ENCODE measurements at regions not wholly inside any gene's neighbourhood (a gene's known extent, or its start where the extent isn't known, plus 50 kb on each side); places are given as distances from the start of the nearest gene placed in this dataset.
"Not testable (repeated sequence)": the region's sequence is repeated elsewhere in the genome, so short reads cannot be mapped to it uniquely, and the experiment has no call there.

DNA sequence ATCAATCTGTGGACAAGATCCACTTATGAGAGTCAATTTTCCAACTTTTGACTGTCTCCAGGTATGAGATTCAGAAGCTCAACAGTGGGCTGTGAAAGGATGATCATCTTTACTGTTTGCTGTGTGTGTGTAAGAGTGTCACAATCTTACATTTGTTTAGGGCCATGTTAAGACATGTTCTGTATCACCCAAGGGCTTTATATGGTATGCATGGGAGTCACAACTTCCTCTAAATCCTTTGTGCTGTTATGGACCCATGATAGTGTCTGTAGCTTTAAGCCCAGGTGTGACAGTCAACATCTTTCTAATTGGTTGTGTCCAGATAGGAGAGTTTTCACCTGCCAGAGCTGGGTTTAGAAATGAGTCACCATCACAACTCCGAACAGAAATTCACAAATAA, 70.2 kb downstream of the ZNF726 start:
- intact Hi-C loops (cut with micrococcal nuclease); H3K36me3 Mint-ChIP-seq (ENCODE audit: low read depth); H3K4me3 Mint-ChIP-seq; H3K27me3 Mint-ChIP-seq; H3K27ac Mint-ChIP-seq; H3K4me1 Mint-ChIP-seq; DNase-seq: not testable (repeated sequence)
- peaks cover 48% of the 10 kb centered on the region for H3K9me3 Mint-ChIP-seq

DNA sequence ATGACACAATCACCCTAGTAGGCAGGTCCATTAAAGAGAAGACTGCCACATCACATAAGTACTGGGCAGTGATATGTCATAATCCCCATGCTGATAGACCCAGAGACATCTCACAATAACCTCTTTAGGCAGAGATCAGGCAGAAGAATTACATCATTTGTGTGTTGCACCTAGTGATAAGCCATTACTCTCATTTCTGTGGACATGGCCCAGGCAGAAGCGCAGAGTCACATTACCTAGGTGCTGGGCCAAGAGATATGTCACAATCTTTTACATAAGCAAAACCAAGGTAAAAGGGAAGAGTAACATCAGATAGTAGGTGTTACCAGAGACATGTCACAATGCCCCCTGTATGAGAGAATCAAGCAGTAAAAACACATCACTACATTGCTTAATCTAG, 71.9 kb downstream of the ZNF726 start:
- H3K36me3 Mint-ChIP-seq (ENCODE audit: low read depth) = no peaks in the 10 kb centered on the region

DNA sequence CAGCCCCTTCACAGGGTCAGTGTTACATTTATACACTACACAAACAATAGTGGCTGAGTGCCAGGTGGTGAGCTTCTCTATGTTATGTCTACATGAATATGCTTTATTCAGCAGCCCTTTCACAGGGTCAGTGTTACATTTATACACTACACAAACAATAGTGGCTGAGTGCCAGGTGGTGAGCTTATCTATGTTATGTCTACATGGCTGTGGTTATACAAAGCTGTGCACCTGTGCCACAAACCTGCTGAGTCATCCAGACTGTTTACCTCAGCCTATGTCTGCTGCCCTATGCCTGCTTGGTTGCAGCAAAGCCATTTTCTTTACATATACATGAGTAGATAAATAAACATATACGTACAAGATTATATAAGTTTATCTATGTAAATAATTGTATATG, 76.5 kb downstream of the ZNF726 start:
- no peak overlapping the region for H3K4me3 Mint-ChIP-seq
- no peaks in the 10 kb centered on the region for H3K27me3 Mint-ChIP-seq
- no peak for DNase-seq
- H3K4me1 Mint-ChIP-seq = no peaks in the 10 kb centered on the region
- H3K27ac Mint-ChIP-seq = no peak overlapping the region
- intact Hi-C loops (cut with micrococcal nuclease) = no loop called here
- no peaks in the 10 kb centered on the region for H3K36me3 Mint-ChIP-seq (ENCODE audit: low read depth)
- peaks cover 29% of the 10 kb centered on the region for H3K9me3 Mint-ChIP-seq

More for the DNA sequence above, 71.9 kb downstream of the ZNF726 start:
- H3K4me3 Mint-ChIP-seq = no peak overlapping the region
- H3K4me1 Mint-ChIP-seq = no peaks in the 10 kb centered on the region
- no peak for DNase-seq
- no peaks in the 10 kb centered on the region for H3K27me3 Mint-ChIP-seq
- no peak overlapping the region for H3K27ac Mint-ChIP-seq
- peaks cover 37% of the 10 kb centered on the region for H3K9me3 Mint-ChIP-seq
- intact Hi-C loops (cut with micrococcal nuclease) = no loop called here

DNA sequence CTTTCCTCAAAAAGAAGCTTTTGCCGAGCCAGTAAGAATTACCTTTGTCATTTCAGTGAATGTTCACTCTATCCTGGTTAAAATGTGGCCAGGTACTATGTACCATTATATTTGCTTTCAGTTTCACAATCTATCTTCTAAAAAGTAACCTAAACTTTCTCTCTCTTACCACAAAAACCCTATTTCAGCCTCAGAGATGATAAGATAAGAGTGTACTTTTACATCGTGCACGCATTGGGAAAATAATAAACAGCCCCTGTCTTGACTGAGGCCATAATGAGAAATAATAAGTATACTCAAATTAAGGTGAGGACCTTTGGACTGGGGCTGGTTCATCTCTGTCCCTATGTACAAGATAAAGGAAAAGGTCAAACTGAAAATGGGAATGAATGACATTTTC, 77.7 kb downstream of the ZNF726 start:
- DNase-seq = no peak
- H3K27me3 Mint-ChIP-seq = no peaks in the 10 kb centered on the region
- no peaks in the 10 kb centered on the region for H3K4me1 Mint-ChIP-seq
- peaks cover 30% of the 10 kb centered on the region for H3K9me3 Mint-ChIP-seq
- no peak overlapping the region for H3K27ac Mint-ChIP-seq
- no peaks in the 10 kb centered on the region for H3K36me3 Mint-ChIP-seq (ENCODE audit: low read depth)
- H3K4me3 Mint-ChIP-seq = no peak overlapping the region
- intact Hi-C loops (cut with micrococcal nuclease) = no loop called here

DNA sequence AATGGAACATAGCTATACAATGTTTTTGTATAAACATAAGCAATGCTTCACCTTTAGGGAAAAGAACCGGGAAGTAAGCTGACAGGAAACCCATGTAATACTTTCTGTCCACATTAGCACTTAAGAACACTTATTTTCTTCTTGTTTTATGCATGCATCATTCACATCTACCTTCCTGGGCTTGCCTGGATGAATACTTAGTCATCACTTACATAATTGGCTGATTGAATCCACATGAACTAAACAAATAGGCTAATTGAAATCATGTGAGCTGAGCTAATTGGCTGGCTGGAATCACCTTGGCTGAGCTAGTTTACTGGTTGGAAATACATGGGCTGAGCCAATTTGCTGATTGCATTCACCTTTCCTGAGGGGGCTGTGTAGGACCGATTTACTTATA, 78.8 kb downstream of the ZNF726 start:
- peaks cover 29% of the 10 kb centered on the region for H3K9me3 Mint-ChIP-seq
- H3K4me3 Mint-ChIP-seq = no peak overlapping the region
- intact Hi-C loops (cut with micrococcal nuclease) = no loop called here
- no peaks in the 10 kb centered on the region for H3K4me1 Mint-ChIP-seq
- no peak for DNase-seq
- H3K27ac Mint-ChIP-seq = no peak overlapping the region
- H3K36me3 Mint-ChIP-seq (ENCODE audit: low read depth) = no peaks in the 10 kb centered on the region
- H3K27me3 Mint-ChIP-seq = no peaks in the 10 kb centered on the region

DNA sequence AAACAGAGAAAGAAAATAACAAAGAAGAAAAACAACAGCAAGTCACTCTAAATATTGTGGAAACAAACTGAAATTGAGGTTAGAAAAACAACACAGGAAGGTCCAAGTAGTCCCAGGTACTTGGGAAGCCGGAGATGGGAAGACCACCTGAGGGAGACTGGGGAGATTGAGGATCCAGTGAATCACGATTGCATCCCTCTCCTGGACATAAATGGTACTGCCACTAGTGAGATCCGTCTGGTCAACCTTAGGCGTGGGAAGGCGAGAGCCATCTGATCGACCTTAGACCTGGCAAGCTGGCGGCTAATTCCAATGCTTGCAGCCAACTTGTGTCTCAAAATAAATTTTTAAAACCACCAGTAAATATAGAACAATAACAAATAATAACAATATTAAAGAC, 81.9 kb downstream of the ZNF726 start:
- Mint-ChIP-seq H3K9me3 (peaks cover 35% of the 10 kb centered on the region), H3K36me3 (ENCODE audit: low read depth) (no peaks in the 10 kb centered on the region), H3K4me3 (no peak overlapping the region), H3K4me1 (no peaks in the 10 kb centered on the region), H3K27ac (no peak overlapping the region), H3K27me3 (no peaks in the 10 kb centered on the region)
- peak; percentile 57 for DNase-seq
- intact Hi-C loops (cut with micrococcal nuclease) = no loop called here

DNA sequence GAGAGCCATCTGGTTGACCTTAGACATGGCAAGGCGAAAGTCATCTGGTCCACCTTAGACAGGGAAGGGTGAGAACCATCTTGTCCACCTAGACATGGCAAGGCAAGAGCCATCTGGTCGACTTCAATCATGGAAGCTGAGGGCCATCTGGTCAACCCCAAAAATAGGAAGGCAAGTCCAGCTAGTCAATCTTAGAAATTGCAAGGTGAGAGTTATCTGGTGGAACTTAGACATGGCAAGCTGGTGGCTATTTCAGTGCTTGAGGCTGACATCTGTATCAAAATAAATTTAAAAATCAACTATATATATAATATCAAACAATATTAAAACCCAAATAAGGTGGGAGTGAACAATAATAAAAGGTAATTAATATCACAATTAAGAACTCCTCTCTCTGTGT, 83.9 kb downstream of the ZNF726 start:
- intact Hi-C loops (cut with micrococcal nuclease) = no loop called here
- H3K4me1 Mint-ChIP-seq = no peaks in the 10 kb centered on the region
- H3K36me3 Mint-ChIP-seq (ENCODE audit: low read depth) = no peaks in the 10 kb centered on the region
- no peak overlapping the region for H3K4me3 Mint-ChIP-seq
- DNase-seq = no peak
- H3K27ac Mint-ChIP-seq = no peak overlapping the region
- peaks cover 36% of the 10 kb centered on the region for H3K9me3 Mint-ChIP-seq
- no peaks in the 10 kb centered on the region for H3K27me3 Mint-ChIP-seq

DNA sequence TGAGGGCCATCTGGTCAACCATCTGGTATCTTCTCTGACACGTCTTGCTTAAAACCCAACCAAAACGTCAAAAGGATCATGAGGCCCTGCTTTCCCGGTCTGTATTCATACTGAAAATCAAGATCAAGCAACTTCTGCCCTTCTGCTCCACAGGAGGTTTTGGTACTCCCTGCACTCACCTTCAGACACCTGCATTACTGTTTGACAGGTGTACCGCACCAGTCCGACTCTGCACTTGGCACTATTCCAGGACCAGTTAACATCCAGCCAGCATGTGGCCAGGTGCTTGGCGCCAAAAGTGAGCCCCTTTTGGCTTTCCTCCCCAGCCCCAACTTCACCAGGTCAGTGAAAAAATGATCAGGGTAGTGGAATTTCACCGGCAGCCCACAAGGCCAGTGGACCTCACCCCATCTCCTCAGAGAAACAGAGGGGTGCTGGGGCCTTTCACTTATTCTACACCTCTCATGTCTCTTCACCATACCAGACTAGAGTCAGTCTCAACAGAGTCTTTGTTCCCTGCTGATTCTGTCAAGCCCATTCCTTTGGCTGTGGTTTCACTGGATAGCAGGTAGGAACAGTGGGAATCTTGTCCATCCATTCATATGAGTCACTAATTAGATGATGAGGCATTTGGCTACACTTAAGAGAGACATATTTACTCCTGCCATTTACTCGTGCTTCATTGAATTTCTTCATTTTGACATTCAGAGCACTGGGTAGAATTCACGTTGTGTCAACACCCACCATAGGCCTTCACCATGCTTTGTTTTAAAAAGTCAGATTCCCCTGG, 85.3 kb downstream of the ZNF726 start:
- intact Hi-C loops (cut with micrococcal nuclease) = no loop called here
- peaks cover 37% of the 10 kb centered on the region for H3K9me3 Mint-ChIP-seq
- no peaks in the 10 kb centered on the region for H3K36me3 Mint-ChIP-seq (ENCODE audit: low read depth)
- H3K27me3 Mint-ChIP-seq = no peaks in the 10 kb centered on the region
- DNase-seq = no peak
- H3K4me3 Mint-ChIP-seq = no peak overlapping the region
- no peaks in the 10 kb centered on the region for H3K4me1 Mint-ChIP-seq
- H3K27ac Mint-ChIP-seq = no peak overlapping the region

DNA sequence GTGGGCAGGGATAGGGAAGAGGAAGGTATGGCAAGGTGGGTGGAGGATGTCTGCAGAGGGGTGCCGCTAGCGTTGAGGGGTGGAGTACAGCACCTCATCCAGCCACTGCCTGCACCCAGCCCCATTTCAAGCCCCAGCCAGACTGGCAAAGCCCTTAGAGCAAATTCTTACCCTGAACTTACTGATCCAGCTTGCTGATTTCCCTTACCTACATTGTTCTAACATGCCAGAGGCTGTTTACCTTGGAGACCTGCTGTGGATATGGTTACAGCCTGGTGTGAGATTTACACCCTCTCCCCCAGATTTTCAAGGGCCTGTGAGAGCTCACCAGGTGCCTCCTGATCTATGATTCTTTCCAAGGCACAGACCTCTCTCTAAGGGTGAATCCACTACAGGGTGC, 86.0 kb downstream of the ZNF726 start:
- Mint-ChIP-seq H3K9me3 (peaks cover 33% of the 10 kb centered on the region), H3K27me3 (no peaks in the 10 kb centered on the region), H3K4me1 (no peaks in the 10 kb centered on the region), H3K27ac (no peak overlapping the region), H3K36me3 (ENCODE audit: low read depth) (no peaks in the 10 kb centered on the region), H3K4me3 (no peak overlapping the region)
- intact Hi-C loops (cut with micrococcal nuclease) = no loop called here
- no peak for DNase-seq

DNA sequence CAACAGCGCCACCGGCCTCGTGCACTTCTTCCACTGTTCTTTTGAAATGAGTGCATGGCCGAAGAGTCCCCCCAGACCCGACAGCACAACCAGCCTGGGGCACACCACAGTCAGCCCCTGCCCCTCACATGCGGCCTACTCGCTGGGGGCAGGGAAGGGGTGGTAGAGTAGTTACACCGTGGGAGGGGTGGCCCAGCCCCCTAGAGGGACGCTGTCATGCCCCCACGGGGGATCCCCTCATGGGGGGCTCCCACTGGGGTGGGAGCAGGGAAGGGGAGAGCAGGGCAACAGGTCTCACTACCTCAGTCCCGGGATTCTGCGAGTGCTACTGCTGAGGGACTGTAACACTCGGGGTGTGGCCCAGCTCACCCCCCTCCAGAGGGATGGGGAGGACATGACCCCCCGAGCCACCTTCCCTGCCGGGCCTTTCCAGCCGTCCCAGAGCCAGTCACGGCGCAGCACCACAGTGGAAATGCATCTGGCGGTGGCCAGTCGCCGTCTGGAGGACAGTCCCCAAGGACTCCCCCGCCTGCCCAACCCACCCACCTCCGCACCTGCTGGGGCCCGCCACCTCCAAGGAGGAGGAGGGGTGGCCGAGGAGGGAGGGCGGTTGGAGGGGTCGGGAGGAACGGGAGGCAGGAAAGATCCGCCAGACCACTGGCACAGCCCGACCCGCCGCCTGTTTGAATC, 84.6 kb upstream of the ZNF254 start:
- Mint-ChIP-seq H3K4me3 (no peak overlapping the region), H3K27me3 (no peaks in the 10 kb centered on the region), H3K4me1 (no peaks in the 10 kb centered on the region), H3K9me3 (peaks cover 28% of the 10 kb centered on the region), H3K36me3 (ENCODE audit: low read depth) (no peaks in the 10 kb centered on the region), H3K27ac (no peak overlapping the region)
- DNase-seq = no peak
- intact Hi-C loops (cut with micrococcal nuclease) = no loop called here

DNA sequence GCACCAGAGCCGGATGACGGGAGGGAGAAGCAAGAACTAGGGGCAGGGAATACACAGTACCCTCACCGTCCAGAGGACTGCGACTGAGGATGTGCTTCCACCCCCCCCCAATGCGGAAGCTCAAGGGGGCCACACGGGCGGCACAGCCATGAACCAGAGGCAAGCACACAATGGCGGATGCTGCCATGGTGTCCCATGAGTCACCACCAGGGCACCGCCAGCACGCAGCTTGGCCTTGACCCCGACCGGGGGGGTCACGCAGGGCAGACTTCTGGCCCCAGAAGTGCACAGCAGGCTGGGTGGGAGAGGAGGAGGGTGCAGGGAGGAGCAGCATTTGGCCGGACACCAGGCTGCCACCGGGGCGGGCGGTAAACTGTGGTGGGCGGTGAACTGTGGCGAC, 83.5 kb upstream of the ZNF254 start:
- no peak overlapping the region for H3K4me3 Mint-ChIP-seq
- H3K27me3 Mint-ChIP-seq = no peaks in the 10 kb centered on the region
- no peak for DNase-seq
- intact Hi-C loops (cut with micrococcal nuclease) = no loop called here
- no peaks in the 10 kb centered on the region for H3K4me1 Mint-ChIP-seq
- H3K27ac Mint-ChIP-seq = no peak overlapping the region
- no peaks in the 10 kb centered on the region for H3K36me3 Mint-ChIP-seq (ENCODE audit: low read depth)
- H3K9me3 Mint-ChIP-seq = peaks cover 26% of the 10 kb centered on the region

DNA sequence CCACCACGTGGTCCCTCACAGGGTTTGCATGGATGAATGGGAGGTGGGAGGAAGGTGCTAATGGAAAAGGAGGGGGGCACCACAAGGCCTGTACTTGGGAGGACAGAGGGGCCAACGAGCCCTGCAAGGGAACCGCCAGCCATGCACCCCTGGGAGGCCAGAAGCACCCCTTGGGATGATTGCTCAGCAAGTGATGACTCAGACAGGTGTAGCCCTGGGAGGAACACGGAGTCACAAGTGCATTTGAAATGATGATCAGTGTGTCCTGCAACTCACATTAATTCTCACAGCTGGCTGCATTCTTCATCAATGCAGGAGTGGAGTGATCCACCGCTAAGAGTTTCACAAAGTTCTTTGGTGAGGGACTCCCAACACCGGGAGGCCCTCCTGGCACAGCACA, 82.8 kb upstream of the ZNF254 start:
- Mint-ChIP-seq H3K27ac (no peak overlapping the region), H3K4me1 (no peaks in the 10 kb centered on the region), H3K27me3 (no peaks in the 10 kb centered on the region), H3K36me3 (ENCODE audit: low read depth) (no peaks in the 10 kb centered on the region), H3K9me3 (peaks cover 26% of the 10 kb centered on the region), H3K4me3 (no peak overlapping the region)
- DNase-seq = no peak
- intact Hi-C loops (cut with micrococcal nuclease) = no loop called here

DNA sequence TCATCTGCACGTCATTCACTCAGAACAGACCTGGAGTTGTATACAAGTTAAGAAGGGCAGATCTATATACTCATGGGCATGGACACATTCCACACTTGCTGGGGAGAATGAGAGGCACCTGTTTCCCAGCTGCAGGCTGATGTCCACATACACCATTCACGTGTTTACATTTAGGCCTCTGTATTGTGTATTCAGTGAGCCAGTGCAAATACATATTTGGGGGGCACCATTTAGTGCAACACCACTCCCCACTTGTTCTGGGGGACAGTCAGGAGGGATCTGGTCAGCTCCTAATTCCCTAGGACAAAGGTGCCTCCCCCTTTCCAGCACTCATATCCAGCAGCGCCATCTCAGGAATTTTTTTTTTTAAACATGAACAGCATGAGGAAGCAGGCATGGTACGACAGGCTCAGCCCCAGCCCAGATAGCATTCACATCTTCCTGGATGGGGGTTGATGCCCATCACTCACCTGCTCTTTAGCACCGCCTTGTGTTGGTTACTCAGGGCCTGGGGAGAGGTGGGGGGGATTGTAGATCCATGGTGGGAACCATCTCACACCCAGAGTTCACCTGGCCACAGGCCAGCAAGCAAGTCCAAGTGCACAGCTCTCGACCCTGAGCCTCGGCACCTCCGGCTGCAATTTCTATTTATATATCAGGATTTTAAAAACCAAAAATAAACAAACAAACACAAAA, 56.9 kb upstream of the ZNF254 start:
- Mint-ChIP-seq H3K9me3 (peaks cover 5% of the 10 kb centered on the region), H3K36me3 (ENCODE audit: low read depth) (peaks cover 5% of the 10 kb centered on the region), H3K27me3 (no peaks in the 10 kb centered on the region), H3K4me3 (no peak overlapping the region), H3K27ac (no peak overlapping the region), H3K4me1 (peaks cover 16% of the 10 kb centered on the region)
- intact Hi-C loops (cut with micrococcal nuclease) = loop anchor here (5.0 kb wide), 1 partner anchor 273 kb away; the partner anchor contains the start of gene ZNF681
- no peak for DNase-seq

DNA sequence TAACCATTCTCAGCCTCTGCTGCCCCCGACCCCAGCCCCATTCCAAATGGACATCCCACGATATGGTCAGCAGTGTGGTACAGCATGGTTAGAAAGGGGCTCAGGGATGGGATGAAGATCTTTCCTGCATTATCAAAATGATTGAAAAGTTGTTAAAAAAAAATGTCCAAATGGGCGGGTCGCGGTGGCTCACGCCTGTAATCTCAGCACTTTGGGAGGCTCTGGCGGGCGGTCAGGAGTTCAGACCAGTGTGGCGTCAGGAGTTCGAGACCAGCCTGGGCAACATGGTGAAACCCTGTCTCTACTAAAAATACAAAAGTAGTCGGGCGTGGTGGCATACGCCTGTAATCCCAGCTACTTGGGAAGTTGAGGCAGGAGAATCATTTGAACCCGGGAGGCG, 54.3 kb upstream of the ZNF254 start:
- Mint-ChIP-seq H3K27me3 (no peaks in the 10 kb centered on the region), H3K27ac (peak overlapping the region; percentile 99), H3K4me1 (peaks cover 23% of the 10 kb centered on the region), H3K36me3 (ENCODE audit: low read depth) (peaks cover 21% of the 10 kb centered on the region), H3K9me3 (peaks cover 5% of the 10 kb centered on the region), H3K4me3 (peak overlapping the region; percentile 98)
- intact Hi-C loops (cut with micrococcal nuclease) = loop anchor here (1.0 to 5.0 kb wide), 3 partner anchors 55 to 275 kb away; partner anchors contain the start of genes ZNF254, ZNF681 and ZNF726
- no peak for DNase-seq

Measured in activated CD4-positive, alpha-beta T cell treated with anti-CD3 and anti-CD28 coated beads, Interleukin-2, amount 10 ng/mL, durations not matched to agents 24 days and 14 days (primary cell).